Lung (tissue), 11 donors: ENCODE measurements at regions not wholly inside any gene's neighbourhood (a gene's known extent, or its start where the extent isn't known, plus 50 kb on each side); places are given as distances from the start of the nearest gene placed in this dataset.

Experiments used
- ATAC-seq: fragments of 200-7000 bp; cut with Tn5 transposase; one replicate; pipeline ENCODE4 v1.9.1; 2020; ENCODE audit warnings: moderate number of reproducible peaks; ENCODE audit not compliant: insufficient read depth, low FRiP score
- DNase-seq, 3 donors: peaks; one replicate each; pipeline ENCODE4 v3.0.0-alpha.2; 2013 to 2017
- H3K27ac ChIP-seq, 2 donors: one replicate each; pipeline ENCODE4 v1.5.1; 2013; ENCODE audit warnings: mild to moderate bottlenecking in 2 of 2, moderate library complexity in 2 of 2, control low read depth in 1 of 2, inconsistent platforms in 1 of 2, low read depth in 1 of 2, low read length in 1 of 2
- H3K27me3 ChIP-seq, 3 donors: one replicate each; pipeline ENCODE4 v1.5.1; 2013; ENCODE audit warnings: low read length in 2 of 3; ENCODE audit not compliant: control insufficient read depth in 3 of 3, insufficient read depth in 3 of 3
- H3K36me3 ChIP-seq, 4 donors: one replicate each; pipeline ENCODE4 v1.5.1; 2013; ENCODE audit warnings: low read length in 4 of 4, mild to moderate bottlenecking in 1 of 4, moderate library complexity in 1 of 4; ENCODE audit not compliant: control insufficient read depth in 4 of 4, insufficient read depth in 4 of 4
- H3K4me1 ChIP-seq, 5 donors: one replicate each; pipeline ENCODE4 v1.5.1; 2013; ENCODE audit warnings: low read length in 5 of 5, mild to moderate bottlenecking in 2 of 5, moderate library complexity in 1 of 5; ENCODE audit not compliant: control insufficient read depth in 5 of 5, insufficient read depth in 5 of 5
- H3K4me3 ChIP-seq: one replicate; pipeline ENCODE4 v1.5.1; 2013; ENCODE audit warnings: mild to moderate bottlenecking, control low read depth, moderate library complexity
- H3K9ac ChIP-seq, 2 donors: one replicate each; pipeline ENCODE4 v1.5.1; 2013; ENCODE audit warnings: low read length in 2 of 2, control low read depth in 1 of 2; ENCODE audit not compliant: insufficient read depth in 1 of 2
- H3K9me3 ChIP-seq, 4 donors: one replicate each; pipeline ENCODE4 v1.5.1; 2013; ENCODE audit warnings: low read length in 3 of 4, mild to moderate bottlenecking in 1 of 4, moderate library complexity in 1 of 4; ENCODE audit not compliant: control insufficient read depth in 4 of 4, insufficient read depth in 3 of 4
- WGBS, 2 donors: extraction: QIAGEN DNeasy Blood & Tissue Kit; methylation state at CpG; one replicate each; pipeline ENCODE4 v1.1.7; 2013; 5-methylcytosine and 5-hydroxymethylcytosine counted together
- TF ChIP-seq, protein P1 (sequence below): IDR thresholded peaks from 2 replicates; pipeline ENCODE4 v1.5.1; 2012; ENCODE audit warnings: mild to moderate bottlenecking; ENCODE audit errors: control extremely low read depth, extremely low read depth
- donor health status: control.
- donor health status: control.
- donor health status: Bipolar disorder and iron deficiency.
- donor health status: healthy.
- donor health status: DM: yes; HTN: yes; CAD: no.

DNA sequence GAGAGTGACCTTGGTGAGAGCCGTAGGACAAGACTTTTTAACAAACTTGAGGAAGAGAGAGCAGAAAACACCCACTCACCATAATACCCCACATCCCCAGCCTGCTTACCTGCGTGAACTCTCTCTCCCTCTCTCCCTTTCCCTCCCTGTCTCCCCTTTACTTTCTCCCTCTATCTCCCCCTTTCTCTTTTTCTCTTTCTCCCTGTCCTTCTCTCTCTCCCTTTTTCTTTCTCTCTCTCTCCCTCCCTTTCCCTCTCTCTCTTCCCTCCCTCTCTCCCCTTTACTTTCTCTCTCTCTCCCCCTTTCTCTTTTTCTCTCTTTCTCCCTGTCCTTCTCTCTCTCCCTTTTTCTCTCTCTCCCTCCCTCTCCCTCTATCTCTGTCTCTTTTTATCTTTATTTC lies 464.0 kb upstream of the AUTS2 start:
- H3K4me3 ChIP-seq = no peak overlapping the region
- no peak overlapping the region for H3K9ac ChIP-seq
- WGBS, 2 donors = 72 to 80% methylated on average over 2 of the region's 2 CpGs
- no peak for ATAC-seq
- no peak overlapping the region for H3K27ac ChIP-seq
- TF ChIP-seq, protein P1, sequence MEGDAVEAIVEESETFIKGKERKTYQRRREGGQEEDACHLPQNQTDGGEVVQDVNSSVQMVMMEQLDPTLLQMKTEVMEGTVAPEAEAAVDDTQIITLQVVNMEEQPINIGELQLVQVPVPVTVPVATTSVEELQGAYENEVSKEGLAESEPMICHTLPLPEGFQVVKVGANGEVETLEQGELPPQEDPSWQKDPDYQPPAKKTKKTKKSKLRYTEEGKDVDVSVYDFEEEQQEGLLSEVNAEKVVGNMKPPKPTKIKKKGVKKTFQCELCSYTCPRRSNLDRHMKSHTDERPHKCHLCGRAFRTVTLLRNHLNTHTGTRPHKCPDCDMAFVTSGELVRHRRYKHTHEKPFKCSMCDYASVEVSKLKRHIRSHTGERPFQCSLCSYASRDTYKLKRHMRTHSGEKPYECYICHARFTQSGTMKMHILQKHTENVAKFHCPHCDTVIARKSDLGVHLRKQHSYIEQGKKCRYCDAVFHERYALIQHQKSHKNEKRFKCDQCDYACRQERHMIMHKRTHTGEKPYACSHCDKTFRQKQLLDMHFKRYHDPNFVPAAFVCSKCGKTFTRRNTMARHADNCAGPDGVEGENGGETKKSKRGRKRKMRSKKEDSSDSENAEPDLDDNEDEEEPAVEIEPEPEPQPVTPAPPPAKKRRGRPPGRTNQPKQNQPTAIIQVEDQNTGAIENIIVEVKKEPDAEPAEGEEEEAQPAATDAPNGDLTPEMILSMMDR = no peak
- no peaks in the 10 kb centered on the region for H3K4me1 ChIP-seq
- peaks cover 0 to 6% (median 2%) of the 10 kb centered on the region in 4 donors for H3K9me3 ChIP-seq
- no peaks in the 10 kb centered on the region for H3K36me3 ChIP-seq
- no peak for DNase-seq
- H3K27me3 ChIP-seq = peaks cover 0 to 3% (median 0%) of the 10 kb centered on the region in 3 donors

DNA sequence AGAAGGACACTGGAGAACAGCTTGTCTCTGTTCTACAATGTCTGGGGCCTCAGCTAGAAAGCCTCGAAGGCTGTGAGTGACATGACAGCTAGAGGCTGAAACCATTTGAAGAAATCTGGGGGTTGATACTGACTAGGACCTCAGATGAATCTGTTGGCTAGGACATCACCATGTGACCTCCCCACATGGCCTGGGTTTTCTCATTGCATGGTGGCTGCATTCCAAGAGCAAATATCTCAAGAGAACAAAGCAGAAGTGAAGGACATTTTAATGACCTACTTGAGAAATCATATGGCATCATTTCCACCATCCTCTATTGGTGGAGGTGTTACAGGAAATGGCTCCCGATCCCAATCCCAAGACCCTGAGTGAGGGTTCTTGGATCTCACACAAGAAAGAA lies 450.6 kb upstream of the AUTS2 start:
- no peaks in the 10 kb centered on the region for H3K27me3 ChIP-seq
- WGBS, 2 donors = 48 to 73% methylated on average over 2 of the region's 2 CpGs
- no peak for ATAC-seq

DNA sequence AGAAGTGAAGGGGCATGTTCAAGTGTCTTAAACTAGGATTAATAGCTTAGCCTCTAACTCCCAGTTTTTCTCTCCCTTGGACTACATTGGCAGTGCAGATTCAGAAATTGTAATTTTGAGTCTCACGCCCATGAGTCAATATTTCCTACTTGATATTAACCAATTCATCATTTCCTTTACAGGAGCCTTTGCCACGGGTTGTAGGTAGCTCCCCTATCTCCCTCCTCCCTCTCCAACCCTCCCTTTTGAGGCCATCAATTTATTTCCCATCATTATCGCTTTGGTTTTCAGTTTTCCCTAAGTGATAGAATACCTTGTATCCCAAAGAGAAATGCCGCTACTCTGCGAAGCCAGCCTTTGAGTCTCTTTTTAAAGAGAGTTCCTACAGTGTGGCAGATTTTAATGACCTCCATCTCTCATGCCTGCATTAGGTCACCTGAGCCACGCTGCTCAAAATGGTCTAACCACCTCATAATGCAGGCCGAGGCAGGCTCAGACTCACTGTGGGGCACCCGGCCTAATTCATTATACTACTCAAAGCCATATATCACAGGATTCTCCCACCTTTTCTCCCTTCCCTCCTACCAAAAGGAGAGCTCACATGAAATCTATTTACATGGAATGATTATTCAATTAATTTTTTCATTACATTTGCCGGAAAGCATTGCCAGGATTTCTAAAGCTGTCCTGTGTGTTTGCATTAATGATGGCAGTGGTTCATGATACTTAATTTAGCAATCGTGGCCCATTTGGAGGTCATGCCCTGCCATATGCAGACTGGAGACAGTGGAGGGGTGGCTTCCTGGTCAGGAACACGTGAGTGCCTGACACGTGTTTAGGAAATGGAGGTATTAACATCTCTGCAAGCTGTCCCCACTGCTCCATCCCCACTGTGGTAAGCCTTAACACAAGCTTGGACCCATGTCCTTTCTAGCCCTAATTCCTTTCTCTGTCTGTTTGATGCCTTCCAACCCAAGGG lies 448.2 kb upstream of the AUTS2 start:
- TF ChIP-seq, protein P1 = no peak
- WGBS, 2 donors = 88 to 90% methylated on average over 12 of the region's 12 CpGs
- H3K9me3 ChIP-seq = no peaks in the 10 kb centered on the region
- H3K9ac ChIP-seq = no peak overlapping the region
- peaks cover 0 to 1% (median 0%) of the 10 kb centered on the region in 5 donors for H3K4me1 ChIP-seq
- no peak overlapping the region for H3K4me3 ChIP-seq
- DNase-seq = no peak
- H3K27me3 ChIP-seq = no peaks in the 10 kb centered on the region
- H3K36me3 ChIP-seq = no peaks in the 10 kb centered on the region
- H3K27ac ChIP-seq = no peak overlapping the region
- no peak for ATAC-seq

More for the DNA sequence above, 450.6 kb upstream of the AUTS2 start:
- DNase-seq = peak in 1 of 3 donors; percentile 18
- Histone ChIP-seq H3K27ac (no peak overlapping the region), H3K9ac (no peak overlapping the region), H3K4me3 (no peak overlapping the region), H3K9me3 (no peaks in the 10 kb centered on the region), H3K4me1 (peaks cover 0 to 1% (median 0%) of the 10 kb centered on the region in 5 donors), H3K36me3 (no peaks in the 10 kb centered on the region)
- TF ChIP-seq, protein P1 = no peak
